ENCODE measurements at regions not wholly inside any gene's neighbourhood (a gene's known extent, or its start where the extent isn't known, plus 50 kb on each side); places are given as distances from the start of the nearest gene placed in this dataset.

DNA sequence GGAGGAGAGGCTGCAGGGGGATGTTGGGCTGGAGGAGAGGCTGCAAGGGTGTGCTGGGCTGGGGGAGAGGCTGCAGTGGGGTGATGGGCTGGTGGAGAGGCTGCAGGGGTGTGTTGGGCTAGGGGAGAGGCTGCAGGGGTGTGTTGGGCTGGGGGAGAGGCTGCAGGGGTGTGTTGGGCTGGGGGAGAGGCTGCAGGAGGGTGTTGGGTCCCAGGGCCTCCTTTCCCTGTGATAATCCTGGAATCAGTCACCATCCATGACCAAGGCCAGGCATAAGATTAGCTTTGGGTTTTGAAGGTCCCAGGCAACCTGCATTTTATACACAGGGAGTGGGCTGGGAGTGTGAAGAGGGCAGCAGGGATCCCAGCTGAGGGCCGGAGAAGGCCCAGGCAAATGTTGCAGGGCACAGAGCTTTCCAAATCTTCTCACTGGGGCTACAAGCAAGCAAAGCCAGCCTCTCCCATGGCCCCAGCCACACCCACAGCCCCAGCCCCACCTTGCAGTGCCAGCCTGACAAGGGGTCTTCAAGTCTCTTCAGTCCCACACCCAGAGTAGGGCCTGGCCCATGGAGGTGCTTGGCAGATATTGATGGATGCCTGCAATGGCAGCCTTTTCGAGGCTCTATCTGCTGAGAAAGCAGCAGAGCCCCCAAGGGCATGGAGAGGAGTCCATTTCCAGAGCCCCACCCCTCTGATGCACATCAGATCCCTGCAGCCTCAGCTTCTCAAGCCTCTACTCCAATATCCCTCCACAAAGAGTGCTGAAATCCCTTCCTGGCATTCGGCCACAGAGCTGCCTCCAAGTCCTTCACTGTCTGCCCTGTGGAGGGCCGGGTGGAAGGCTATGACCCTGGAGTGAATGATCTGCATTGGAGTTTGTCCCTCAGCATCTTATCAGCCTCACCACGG, 50.3 kb upstream of the GLI2 start:
- Histone ChIP-seq H3K4me1 (no peaks in the 10 kb centered on the region), H3K27ac (no peak overlapping the region)
- no peak for ATAC-seq

More for the DNA sequence above, 50.3 kb upstream of the GLI2 start:
- TF ChIP-seq CTCF (IDR thresholded peaks at IDR 0.05), result no peak
- Histone ChIP-seq H3K4me3 (no peak overlapping the region), H3K9me3 (no peaks in the 10 kb centered on the region), H3K36me3 (no peaks in the 10 kb centered on the region), H3K27me3 (ENCODE audit: low read depth) (peaks cover 17% of the 10 kb centered on the region)
- intact Hi-C loops (cut with DNase I), result no loop called here
- no peak for DNase-seq
